Caco-2 (cell line): ENCODE measurements at regions not wholly inside any gene's neighbourhood (a gene's known extent, or its start where the extent isn't known, plus 50 kb on each side); places are given as distances from the start of the nearest gene placed in this dataset.
A peak's percentile ranks its signal among the peaks of the same experiment; 100 is the strongest.

Source experiments
- BruUV-seq: library from RNA; stranded (reverse); fragments of 400-500 nt; replicated peaks from 2 replicates; lab custom pipeline; 2021; lab: Mats Ljungman, UMichigan
- CTCF ChIA-PET: fragments of 300-600 bp; sonication (Branson Sonifier 250); formaldehyde crosslinking; loops from one replicate; lab custom pipeline; 2022; ENCODE audit warnings: antibody characterized with exemption; lab: Charles Lee
- POLR2A ChIA-PET: fragments of 300-600 bp; sonication (Branson Sonifier 250); formaldehyde crosslinking; loops from one replicate; lab custom pipeline; 2022; ENCODE audit warnings: antibody characterized with exemption; lab: Charles Lee
- DNase-seq, 2 experiments: peaks; one replicate each; pipeline versions ENCODE4 v3.0.0 to v3.0.0-alpha.2; 2020 to 2022
- H3K27me3 ChIP-seq: replicated peaks from 2 replicates; pipeline ENCODE4 v1.6.0; 2011; ENCODE audit warnings: low read length; ENCODE audit not compliant: control insufficient read depth, insufficient read depth
- H3K36me3 ChIP-seq: 2 replicates; pipeline ENCODE4 v1.5.1; 2011; ENCODE audit warnings: low read length; ENCODE audit not compliant: control insufficient read depth, insufficient read depth
- H3K4me1 ChIP-seq: fragments of 250-450 bp; sonication (Bioruptor Pico); 2 replicates; pipeline ENCODE4 v1.5.1; 2020; ENCODE audit warnings: mild to moderate bottlenecking
- H3K4me3 ChIP-seq: 2 replicates; pipeline ENCODE4 v1.5.1; 2011; ENCODE audit warnings: low read depth, mild to moderate bottlenecking, control low read depth, low read length
- H3K9me3 ChIP-seq: fragments of 250-450 bp; sonication (Bioruptor Pico); 2 replicates; pipeline ENCODE4 v1.5.1; 2020; ENCODE audit warnings: mild to moderate bottlenecking, moderate library complexity
- H3K27ac Mint-ChIP-seq: one replicate; pipeline ENCODE4 v1.8.0; 2022; ENCODE audit warnings: mixed read lengths; ENCODE audit not compliant: unreplicated experiment
- H3K27me3 Mint-ChIP-seq: one replicate; pipeline ENCODE4 v1.8.0; 2022; ENCODE audit warnings: mixed read lengths; ENCODE audit not compliant: insufficient read depth, unreplicated experiment
- H3K36me3 Mint-ChIP-seq: one replicate; pipeline ENCODE4 v1.8.0; 2022; ENCODE audit warnings: mild to moderate bottlenecking, mixed read lengths; ENCODE audit not compliant: insufficient read depth, unreplicated experiment
- H3K4me1 Mint-ChIP-seq: one replicate; pipeline ENCODE4 v1.8.0; 2022; ENCODE audit warnings: low read depth, mixed read lengths; ENCODE audit not compliant: unreplicated experiment
- H3K4me3 Mint-ChIP-seq: one replicate; pipeline ENCODE4 v1.8.0; 2022; ENCODE audit warnings: mild to moderate bottlenecking, moderate library complexity, mixed read lengths; ENCODE audit not compliant: unreplicated experiment
- H3K9me3 Mint-ChIP-seq: one replicate; pipeline ENCODE4 v1.8.0; 2022; ENCODE audit warnings: mixed read lengths; ENCODE audit not compliant: unreplicated experiment
- intact Hi-C: fragments of 100-400 bp; cut with micrococcal nuclease; formaldehyde crosslinking; loops from one replicate; pipeline ENCODE4 v1.10.0; 2022; ENCODE audit not compliant: unreplicated experiment
- TF ChIP-seq, protein P1 (sequence below), 2 experiments: fragments of 200-600 bp in 1 of 2; IDR thresholded peaks; 1 replicate in 1 of 2; 2 replicates in 1 of 2; pipeline versions ENCODE4 v1.5.1 to v1.8.0; 2011 to 2022; ENCODE audit warnings: antibody characterized with exemption in 1 of 2, control low read depth in 1 of 2, inconsistent platforms in 1 of 2, low read depth in 1 of 2, low read length in 1 of 2, mild to moderate bottlenecking in 1 of 2, moderate library complexity in 1 of 2; ENCODE audit not compliant: insufficient read depth in 1 of 2, severe bottlenecking in 1 of 2, unreplicated experiment in 1 of 2

DNA sequence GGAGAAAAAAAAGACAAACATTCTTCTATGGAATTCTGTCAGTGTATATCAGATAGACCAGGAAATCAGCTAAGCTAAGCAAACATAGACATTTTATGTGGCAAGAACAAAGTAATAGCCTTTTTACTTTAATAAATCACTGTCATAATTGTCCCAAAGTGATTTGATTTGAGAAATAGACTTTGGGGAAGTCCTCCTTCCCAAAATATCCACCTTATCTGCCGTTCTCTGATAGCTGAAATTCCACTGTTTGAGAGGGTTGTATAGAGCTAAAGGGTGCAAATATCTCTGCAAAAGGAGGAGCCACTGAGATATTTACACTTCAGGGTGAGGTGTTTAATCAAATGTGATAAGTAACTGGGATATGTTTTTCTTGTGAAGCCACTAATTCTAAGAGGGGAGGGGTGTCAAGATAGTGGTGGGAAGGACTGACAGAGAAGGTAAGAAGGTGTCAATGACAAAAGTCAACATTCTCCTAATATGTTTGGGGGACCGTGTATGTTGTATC is 544.4 kb upstream of the JAG1 start:
- TF ChIP-seq, protein P1, sequence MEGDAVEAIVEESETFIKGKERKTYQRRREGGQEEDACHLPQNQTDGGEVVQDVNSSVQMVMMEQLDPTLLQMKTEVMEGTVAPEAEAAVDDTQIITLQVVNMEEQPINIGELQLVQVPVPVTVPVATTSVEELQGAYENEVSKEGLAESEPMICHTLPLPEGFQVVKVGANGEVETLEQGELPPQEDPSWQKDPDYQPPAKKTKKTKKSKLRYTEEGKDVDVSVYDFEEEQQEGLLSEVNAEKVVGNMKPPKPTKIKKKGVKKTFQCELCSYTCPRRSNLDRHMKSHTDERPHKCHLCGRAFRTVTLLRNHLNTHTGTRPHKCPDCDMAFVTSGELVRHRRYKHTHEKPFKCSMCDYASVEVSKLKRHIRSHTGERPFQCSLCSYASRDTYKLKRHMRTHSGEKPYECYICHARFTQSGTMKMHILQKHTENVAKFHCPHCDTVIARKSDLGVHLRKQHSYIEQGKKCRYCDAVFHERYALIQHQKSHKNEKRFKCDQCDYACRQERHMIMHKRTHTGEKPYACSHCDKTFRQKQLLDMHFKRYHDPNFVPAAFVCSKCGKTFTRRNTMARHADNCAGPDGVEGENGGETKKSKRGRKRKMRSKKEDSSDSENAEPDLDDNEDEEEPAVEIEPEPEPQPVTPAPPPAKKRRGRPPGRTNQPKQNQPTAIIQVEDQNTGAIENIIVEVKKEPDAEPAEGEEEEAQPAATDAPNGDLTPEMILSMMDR (IDR thresholded peaks at IDR 0.05; ENCODE audit: insufficient read depth in 1 of 2, low read depth in 1 of 2, low read length in 1 of 2, severe bottlenecking in 1 of 2, unreplicated experiment in 1 of 2) = no peak
- Histone ChIP-seq H3K36me3 (no peaks in the 10 kb centered on the region), H3K4me1 (peaks cover 48% of the 10 kb centered on the region), H3K27me3 (no peaks in the 10 kb centered on the region), H3K4me3 (no peak overlapping the region), H3K9me3 (no peaks in the 10 kb centered on the region)
- intact Hi-C loops = loop anchor here (1.0 to 5.0 kb wide), 7 partner anchors 12 to 786 kb away; partner anchors contain the start of gene MKKS
- H3K27me3 Mint-ChIP-seq = no peaks in the 10 kb centered on the region
- peak; percentile 47 to 55 for DNase-seq
- peaks cover 29% of the 10 kb centered on the region for H3K4me1 Mint-ChIP-seq
- peak overlapping the region; percentile 18 for H3K27ac Mint-ChIP-seq
- no TSS peak for BruUV-seq
- H3K4me3 Mint-ChIP-seq = no peak overlapping the region
- ChIA-PET POLR2A (interaction anchor here (0.6 kb wide), 1 partner anchor 174 kb away, joined by 4 read pairs; no protein-coding TSS in a partner anchor), CTCF (interaction anchor here (0.6 to 2.1 kb wide), 4 partner anchors 13 to 544 kb away, joined by 4 to 6 read pairs (median 4); partner anchors contain the start of gene JAG1)
- H3K36me3 Mint-ChIP-seq = peaks cover 9% of the 10 kb centered on the region
- peaks cover 9% of the 10 kb centered on the region for H3K9me3 Mint-ChIP-seq

DNA sequence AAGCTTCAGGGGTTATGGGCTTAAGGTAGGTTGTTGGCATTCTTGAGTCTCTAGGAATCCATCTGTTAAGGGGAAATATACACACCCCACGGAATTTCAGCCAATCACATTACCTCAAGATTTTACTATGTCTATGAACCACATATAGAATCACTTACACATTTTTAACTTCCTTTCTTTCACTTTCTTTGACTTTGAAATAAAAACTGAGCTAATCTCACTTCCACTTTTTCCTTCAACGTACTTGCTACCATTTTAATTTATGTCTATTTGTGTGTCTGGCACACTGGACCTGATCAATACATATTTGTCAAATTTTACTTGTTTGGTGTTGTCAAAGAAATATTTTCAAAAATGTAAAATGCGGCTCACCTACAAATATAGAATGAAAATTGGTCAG is 545.4 kb upstream of the JAG1 start:
- H3K27me3 Mint-ChIP-seq = no peaks in the 10 kb centered on the region
- H3K4me3 Mint-ChIP-seq = no peak overlapping the region
- no peak overlapping the region for H3K27ac Mint-ChIP-seq
- intact Hi-C loops = loop anchor here (2.0 to 5.0 kb wide), 3 partner anchors 48 to 787 kb away; partner anchors contain the start of gene MKKS
- Histone ChIP-seq H3K36me3 (no peaks in the 10 kb centered on the region), H3K27me3 (no peaks in the 10 kb centered on the region), H3K9me3 (no peaks in the 10 kb centered on the region), H3K4me3 (no peak overlapping the region), H3K4me1 (peaks cover 46% of the 10 kb centered on the region)
- CTCF ChIA-PET = interaction anchor here (2.1 kb wide), 1 partner anchor 47 kb away, joined by 4 read pairs; no protein-coding TSS in a partner anchor
- POLR2A ChIA-PET = no interaction called here
- H3K4me1 Mint-ChIP-seq = peaks cover 28% of the 10 kb centered on the region
- H3K9me3 Mint-ChIP-seq = peaks cover 9% of the 10 kb centered on the region
- peaks cover 9% of the 10 kb centered on the region for H3K36me3 Mint-ChIP-seq
- DNase-seq = no peak
- no TSS peak for BruUV-seq
- TF ChIP-seq, protein P1 (IDR thresholded peaks at IDR 0.05; ENCODE audit: insufficient read depth in 1 of 2, low read depth in 1 of 2, low read length in 1 of 2, severe bottlenecking in 1 of 2, unreplicated experiment in 1 of 2) = no peak

DNA sequence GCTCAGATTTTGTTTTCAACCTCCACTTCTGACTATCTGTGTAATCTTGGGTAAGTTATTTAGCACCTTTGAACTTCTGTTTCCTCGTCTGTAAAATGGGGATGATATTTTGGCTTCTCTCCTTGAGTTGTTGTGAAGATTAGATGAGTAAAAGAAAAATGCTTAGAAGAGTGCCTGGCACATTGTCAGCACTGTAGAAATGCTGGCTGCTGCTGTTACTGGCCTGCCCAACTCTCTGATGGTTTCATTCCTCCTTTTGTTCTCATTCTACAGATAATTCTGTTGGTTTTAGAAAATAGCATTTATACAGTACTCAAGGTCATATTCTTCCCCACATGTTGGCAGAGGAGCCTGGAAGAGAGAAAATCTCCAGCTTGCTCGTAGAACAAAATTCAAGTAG is 547.2 kb upstream of the JAG1 start:
- no peak for DNase-seq
- intact Hi-C loops = no loop called here
- TF ChIP-seq, protein P1 (IDR thresholded peaks at IDR 0.05; ENCODE audit: insufficient read depth in 1 of 2, low read depth in 1 of 2, low read length in 1 of 2, severe bottlenecking in 1 of 2, unreplicated experiment in 1 of 2) = no peak
- Histone ChIP-seq H3K4me3 (no peak overlapping the region), H3K27me3 (no peaks in the 10 kb centered on the region), H3K4me1 (peaks cover 30% of the 10 kb centered on the region), H3K36me3 (no peaks in the 10 kb centered on the region), H3K9me3 (no peaks in the 10 kb centered on the region; the same call in 1 of the 2 replicates)
- Mint-ChIP-seq H3K4me3 (no peak overlapping the region), H3K36me3 (peaks cover 9% of the 10 kb centered on the region), H3K27me3 (no peaks in the 10 kb centered on the region), H3K27ac (no peak overlapping the region), H3K9me3 (peaks cover 4% of the 10 kb centered on the region), H3K4me1 (peaks cover 24% of the 10 kb centered on the region)
- ChIA-PET POLR2A (no interaction called here), CTCF (no interaction called here)
- BruUV-seq = no TSS peak
